ENCODE measurements at regions not wholly inside any gene's neighbourhood (a gene's known extent, or its start where the extent isn't known, plus 50 kb on each side); places are given as distances from the start of the nearest gene placed in this dataset.

- DNase-seq: no peak
Observed at GRCh38 chr20:16951876-16952275, 203.7 kb downstream of the OTOR start.

- no peak for DNase-seq
Observed at GRCh38 chr20:16952965-16953364, 204.8 kb downstream of the OTOR start.

GRCh38 chr20:16953858-16954257 lies 205.7 kb downstream of the OTOR start:
- no peak for DNase-seq

GRCh38 chr20:16955462-16955861 lies 207.3 kb downstream of the OTOR start:
- DNase-seq: no peak

GRCh38 chr20:16955971-16956370 lies 207.8 kb downstream of the OTOR start:
- no peak for DNase-seq

- no peak for DNase-seq
Observed at GRCh38 chr20:16965401-16965800, 217.2 kb downstream of the OTOR start.

GRCh38 chr20:16966276-16966880 lies 218.2 kb downstream of the OTOR start:
- DNase-seq: no peak

GRCh38 chr20:16968099-16968498 lies 219.9 kb downstream of the OTOR start:
- DNase-seq: no peak

- DNase-seq: no peak
Observed at GRCh38 chr20:16970776-16971175, 222.6 kb downstream of the OTOR start.

GRCh38 chr20:16974080-16974854 lies 226.1 kb downstream of the OTOR start:
- no peak for DNase-seq

- DNase-seq: no peak
Observed at GRCh38 chr20:16974855-16975162, 226.7 kb downstream of the OTOR start.

- DNase-seq: no peak
Observed at GRCh38 chr20:16975682-16976081, 227.5 kb downstream of the OTOR start.

GRCh38 chr20:16978497-16978896 lies 230.3 kb downstream of the OTOR start:
- DNase-seq: no peak

- no peak for DNase-seq
Observed at GRCh38 chr20:16982091-16982726, 234.1 kb downstream of the OTOR start.

GRCh38 chr20:16984481-16984880 lies 236.3 kb downstream of the OTOR start:
- DNase-seq: no peak

- DNase-seq: no peak
Observed at GRCh38 chr20:17003170-17003870, 223.5 kb upstream of the PCSK2 start.

GRCh38 chr20:17010181-17010580 lies 216.7 kb upstream of the PCSK2 start:
- no peak for DNase-seq

GRCh38 chr20:17012546-17013226 lies 214.2 kb upstream of the PCSK2 start:
- no peak for DNase-seq

GRCh38 chr20:17014217-17014616 lies 212.6 kb upstream of the PCSK2 start:
- no peak for DNase-seq

GRCh38 chr20:17014756-17015366 lies 212.0 kb upstream of the PCSK2 start:
- no peak for DNase-seq

- no peak for DNase-seq
Observed at GRCh38 chr20:17017232-17017631, 209.6 kb upstream of the PCSK2 start.

- DNase-seq: no peak
Observed at GRCh38 chr20:17021481-17021880, 205.4 kb upstream of the PCSK2 start.

- DNase-seq: no peak
Observed at GRCh38 chr20:17023036-17023435, 203.8 kb upstream of the PCSK2 start.
